Natural killer cell (primary cell): ENCODE measurements at regions not wholly inside any gene's neighbourhood (a gene's known extent, or its start where the extent isn't known, plus 50 kb on each side); places are given as distances from the start of the nearest gene placed in this dataset.

Experiments
- ATAC-seq, 3 donors: fragments of 150-1000 bp in 2 of 3; fragments of 200-7000 bp in 1 of 3; cut with Tn5 transposase; 1 replicate in 1 of 3; 2 replicates in 2 of 3; pipeline ENCODE4 v1.10.0; 2021; ENCODE audit warnings: mild to moderate bottlenecking in 2 of 3, moderate library complexity in 2 of 3
- DNase-seq, 2 donors: peaks; one replicate each; pipeline versions ENCODE4 v3.0.0 to v3.0.0-alpha.2; 2013 to 2021; ENCODE audit warnings: mixed read lengths in 1 of 2
- H3K27ac ChIP-seq: one replicate; pipeline ENCODE4 v1.5.1; 2013; ENCODE audit warnings: mild to moderate bottlenecking, low read length
- H3K27me3 ChIP-seq: one replicate; pipeline ENCODE4 v1.6.1; 2013; ENCODE audit warnings: low read length; ENCODE audit not compliant: control insufficient read depth, insufficient read depth
- H3K36me3 ChIP-seq: one replicate; pipeline ENCODE4 v1.6.1; 2013; ENCODE audit warnings: low read length; ENCODE audit not compliant: control insufficient read depth, insufficient read depth
- H3K4me1 ChIP-seq: one replicate; pipeline ENCODE4 v1.6.1; 2013; ENCODE audit warnings: low read length; ENCODE audit not compliant: control insufficient read depth, insufficient read depth
- H3K4me3 ChIP-seq: one replicate; pipeline ENCODE4 v1.5.1; 2013; ENCODE audit warnings: low read length
- H3K9me3 ChIP-seq: one replicate; pipeline ENCODE4 v1.6.1; 2013; ENCODE audit warnings: low read length; ENCODE audit not compliant: control insufficient read depth, insufficient read depth
- H3K27ac Mint-ChIP-seq, 2 donors: one replicate each; pipeline ENCODE4 v1.8.0; 2022; ENCODE audit warnings: mild to moderate bottlenecking in 2 of 2, mixed read lengths in 2 of 2, moderate library complexity in 1 of 2
- H3K27me3 Mint-ChIP-seq, 2 donors: one replicate each; pipeline ENCODE4 v1.8.0; 2022; ENCODE audit warnings: low read depth in 2 of 2, mixed read lengths in 2 of 2
- H3K36me3 Mint-ChIP-seq: one replicate; pipeline ENCODE4 v1.8.0; 2022; ENCODE audit warnings: mixed read lengths
- H3K4me1 Mint-ChIP-seq, 2 donors: one replicate each; pipeline ENCODE4 v1.8.0; 2022; ENCODE audit warnings: mixed read lengths in 2 of 2
- H3K4me3 Mint-ChIP-seq: one replicate; pipeline ENCODE4 v1.8.0; 2022; ENCODE audit warnings: mild to moderate bottlenecking, moderate library complexity, mixed read lengths
- H3K9me3 Mint-ChIP-seq, 2 donors: one replicate each; pipeline ENCODE4 v1.8.0; 2022; ENCODE audit warnings: mixed read lengths in 2 of 2
- CTCF ChIP-seq: fragments of 200-600 bp; IDR thresholded peaks from one replicate; pipeline ENCODE4 v1.8.0; 2022; ENCODE audit warnings: antibody characterized with exemption
- WGBS: methylation state at CpG from one replicate; pipeline ENCODE4 v1.1.7; 2013; ENCODE audit warnings: missing lambda C conversion rate; ENCODE audit not compliant: insufficient coverage; 5-methylcytosine and 5-hydroxymethylcytosine counted together
- intact Hi-C: fragments of 100-400 bp; cut with micrococcal nuclease; formaldehyde crosslinking; loops from one replicate; pipeline ENCODE4 v1.14.2; 2022

- H3K36me3 Mint-ChIP-seq = no peaks in the 10 kb centered on the region
Observed at GRCh38 chr2:58495806-58496205, 254.7 kb upstream of the FANCL start.

GRCh38 chr2:58494071-58494501 is 253.0 kb upstream of the FANCL start:
- no peak overlapping the region for H3K27ac Mint-ChIP-seq
- Histone ChIP-seq H3K9me3 (no peaks in the 10 kb centered on the region), H3K27me3 (no peaks in the 10 kb centered on the region), H3K27ac (no peak overlapping the region), H3K4me1 (no peaks in the 10 kb centered on the region), H3K4me3 (no peak overlapping the region), H3K36me3 (no peaks in the 10 kb centered on the region)
- intact Hi-C loops = no loop called here
- no peak for TF ChIP-seq CTCF
- WGBS = 98% methylated on average over 10 of the region's 10 CpGs
- H3K4me3 Mint-ChIP-seq = no peak overlapping the region
- no peaks in the 10 kb centered on the region for H3K27me3 Mint-ChIP-seq
- ATAC-seq = no peak
- DNase-seq = no peak
- no peaks in the 10 kb centered on the region for H3K4me1 Mint-ChIP-seq
- H3K36me3 Mint-ChIP-seq = no peaks in the 10 kb centered on the region
- peaks cover 0 to 4% of the 10 kb centered on the region in 2 donors for H3K9me3 Mint-ChIP-seq

More at GRCh38 chr2:58495806-58496205, 254.7 kb upstream of the FANCL start:
- Mint-ChIP-seq H3K27ac (no peak overlapping the region), H3K4me3 (no peak overlapping the region), H3K9me3 (no peaks in the 10 kb centered on the region), H3K27me3 (no peaks in the 10 kb centered on the region), H3K4me1 (no peaks in the 10 kb centered on the region)
- H3K27me3 ChIP-seq = no peaks in the 10 kb centered on the region
- H3K4me3 ChIP-seq = no peak overlapping the region
- no peaks in the 10 kb centered on the region for H3K36me3 ChIP-seq
- H3K4me1 ChIP-seq = no peaks in the 10 kb centered on the region
- H3K9me3 ChIP-seq = no peaks in the 10 kb centered on the region
- DNase-seq (no peak), ATAC-seq (no peak)
- no peak for TF ChIP-seq CTCF
- WGBS = 100% methylated on average over 1 of the region's 1 CpG
- intact Hi-C loops = no loop called here
- no peak overlapping the region for H3K27ac ChIP-seq

GRCh38 chr2:58484629-58485028 is 243.5 kb upstream of the FANCL start:
- WGBS = 83% methylated on average over 2 of the region's 4 CpGs
- Histone ChIP-seq H3K27me3 (no peaks in the 10 kb centered on the region), H3K9me3 (no peaks in the 10 kb centered on the region), H3K27ac (no peak overlapping the region), H3K4me1 (no peaks in the 10 kb centered on the region), H3K4me3 (no peak overlapping the region), H3K36me3 (no peaks in the 10 kb centered on the region)
- no peak for TF ChIP-seq CTCF
- H3K36me3 Mint-ChIP-seq = no peaks in the 10 kb centered on the region
- H3K27ac Mint-ChIP-seq = no peak overlapping the region
- peaks cover 0 to 5% of the 10 kb centered on the region in 2 donors for H3K9me3 Mint-ChIP-seq
- ATAC-seq = no peak
- H3K27me3 Mint-ChIP-seq = no peaks in the 10 kb centered on the region
- no peak overlapping the region for H3K4me3 Mint-ChIP-seq
- H3K4me1 Mint-ChIP-seq = no peaks in the 10 kb centered on the region
- intact Hi-C loops = no loop called here
- no peak for DNase-seq

GRCh38 chr2:58484221-58484620 is 243.1 kb upstream of the FANCL start:
- ATAC-seq (no peak), DNase-seq (no peak)
- H3K4me3 ChIP-seq = no peak overlapping the region
- intact Hi-C loops = no loop called here
- H3K9me3 Mint-ChIP-seq = peaks cover 0 to 5% of the 10 kb centered on the region in 2 donors
- H3K36me3 ChIP-seq = no peaks in the 10 kb centered on the region
- no peaks in the 10 kb centered on the region for H3K4me1 Mint-ChIP-seq
- TF ChIP-seq CTCF = no peak
- WGBS = no CpG with 5 or more reads among the region's 1 CpG
- H3K27ac Mint-ChIP-seq = no peak overlapping the region
- H3K36me3 Mint-ChIP-seq = no peaks in the 10 kb centered on the region
- H3K4me3 Mint-ChIP-seq = no peak overlapping the region
- H3K27me3 ChIP-seq = no peaks in the 10 kb centered on the region
- H3K9me3 ChIP-seq = no peaks in the 10 kb centered on the region
- H3K27me3 Mint-ChIP-seq = no peaks in the 10 kb centered on the region
- no peaks in the 10 kb centered on the region for H3K4me1 ChIP-seq
- no peak overlapping the region for H3K27ac ChIP-seq
